Upper lobe of left lung (tissue), 4 donors: ENCODE measurements at regions not wholly inside any gene's neighbourhood (a gene's known extent, or its start where the extent isn't known, plus 50 kb on each side); places are given as distances from the start of the nearest gene placed in this dataset.

Experiments
- CTCF ChIP-seq, 6 experiments: fragments of 450-650 bp in 4 of 6; fragments of 200-600 bp in 2 of 6; sonication (generic) in 2 of 6; IDR thresholded peaks; one replicate each; pipeline ENCODE4 v1.5.1; 2016 to 2019; ENCODE audit warnings: antibody characterized with exemption in 6 of 6
- EP300 ChIP-seq, 4 donors: sonication (generic); formaldehyde crosslinking; IDR thresholded peaks; one replicate each; pipeline ENCODE4 v1.5.1; 2017; ENCODE audit warnings: antibody characterized with exemption in 4 of 4, control low read depth in 2 of 4

GRCh38 chr11:27842290-27842689, 142.0 kb upstream of the BDNF start:
- TF ChIP-seq CTCF (IDR thresholded peaks at IDR 0.05): no peak
- no peak for TF ChIP-seq EP300 (IDR thresholded peaks at IDR 0.05)
